BJ (cell line): ENCODE measurements at regions not wholly inside any gene's neighbourhood (a gene's known extent, or its start where the extent isn't known, plus 50 kb on each side); places are given as distances from the start of the nearest gene placed in this dataset.

Experiments used
- CTCF ChIA-PET: fragments of 350-600 bp; formaldehyde crosslinking; extraction: SDS; loops from one replicate; lab custom pipeline; 2021; ENCODE audit warnings: antibody characterized with exemption, inconsistent platforms; lab: Yijun Ruan, JAX
- POLR2A ChIA-PET: fragments of 300-600 bp; sonication (Branson Sonifier 250); formaldehyde crosslinking; extraction: SDS; loops from one replicate; lab custom pipeline; 2021; ENCODE audit warnings: antibody characterized with exemption; lab: Charles Lee
- DNase-seq: peaks from one replicate; pipeline ENCODE4 v3.0.0-alpha.2; 2011; ENCODE audit warnings: low read depth
- H3K27me3 ChIP-seq: 2 replicates; pipeline ENCODE4 v1.6.0; 2011; ENCODE audit warnings: low read length; ENCODE audit not compliant: control insufficient read depth, insufficient read depth
- H3K36me3 ChIP-seq: 2 replicates; pipeline ENCODE4 v1.5.1; 2011; ENCODE audit warnings: low read length; ENCODE audit not compliant: control insufficient read depth, insufficient read depth
- H3K4me3 ChIP-seq: 2 replicates; pipeline ENCODE4 v1.5.1; 2011; ENCODE audit warnings: low read depth, mild to moderate bottlenecking, control low read depth, low read length
- TF ChIP-seq, protein P1 (sequence below): IDR thresholded peaks from 2 replicates; pipeline ENCODE4 v1.5.1; 2011; ENCODE audit warnings: low read depth, mild to moderate bottlenecking, control low read depth, inconsistent platforms, low read length, moderate library complexity; ENCODE audit not compliant: insufficient read depth

GRCh38 chr3:117346901-117347300 lies 637.3 kb downstream of the TUSC7 start:
- Histone ChIP-seq H3K27me3 (no peaks in the 10 kb centered on the region), H3K4me3 (no peak overlapping the region), H3K36me3 (no peaks in the 10 kb centered on the region)
- no peak for DNase-seq
- POLR2A ChIA-PET: no interaction called here
- CTCF ChIA-PET: interaction anchor here (0.7 kb wide), 1 partner anchor 14 kb away, joined by 3 read pairs; no protein-coding TSS in a partner anchor
- TF ChIP-seq, protein P1, sequence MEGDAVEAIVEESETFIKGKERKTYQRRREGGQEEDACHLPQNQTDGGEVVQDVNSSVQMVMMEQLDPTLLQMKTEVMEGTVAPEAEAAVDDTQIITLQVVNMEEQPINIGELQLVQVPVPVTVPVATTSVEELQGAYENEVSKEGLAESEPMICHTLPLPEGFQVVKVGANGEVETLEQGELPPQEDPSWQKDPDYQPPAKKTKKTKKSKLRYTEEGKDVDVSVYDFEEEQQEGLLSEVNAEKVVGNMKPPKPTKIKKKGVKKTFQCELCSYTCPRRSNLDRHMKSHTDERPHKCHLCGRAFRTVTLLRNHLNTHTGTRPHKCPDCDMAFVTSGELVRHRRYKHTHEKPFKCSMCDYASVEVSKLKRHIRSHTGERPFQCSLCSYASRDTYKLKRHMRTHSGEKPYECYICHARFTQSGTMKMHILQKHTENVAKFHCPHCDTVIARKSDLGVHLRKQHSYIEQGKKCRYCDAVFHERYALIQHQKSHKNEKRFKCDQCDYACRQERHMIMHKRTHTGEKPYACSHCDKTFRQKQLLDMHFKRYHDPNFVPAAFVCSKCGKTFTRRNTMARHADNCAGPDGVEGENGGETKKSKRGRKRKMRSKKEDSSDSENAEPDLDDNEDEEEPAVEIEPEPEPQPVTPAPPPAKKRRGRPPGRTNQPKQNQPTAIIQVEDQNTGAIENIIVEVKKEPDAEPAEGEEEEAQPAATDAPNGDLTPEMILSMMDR: no peak

DNA sequence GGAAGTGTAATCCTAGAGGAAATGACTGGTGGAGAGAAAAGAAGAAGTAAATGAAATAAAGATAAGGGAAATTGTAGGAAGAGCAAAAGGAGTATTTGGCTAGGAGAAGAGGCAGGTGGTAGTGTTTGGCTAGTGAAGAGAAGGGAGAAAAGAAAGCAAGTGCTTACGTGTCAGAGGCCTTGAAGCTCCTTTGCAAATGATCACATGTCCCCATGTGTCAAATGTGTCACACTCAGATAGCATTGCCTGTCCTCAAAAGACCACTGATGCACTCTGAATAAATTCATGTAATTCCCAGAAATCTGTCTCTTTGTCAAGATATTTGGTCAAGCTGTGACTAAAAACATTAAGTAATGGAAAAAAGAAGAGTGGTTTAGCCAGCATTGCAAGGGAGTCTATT lies 639.3 kb downstream of the TUSC7 start:
- CTCF ChIA-PET: interaction anchor here (0.6 kb wide), 1 partner anchor 606 kb away, joined by 3 read pairs; no protein-coding TSS in a partner anchor
- TF ChIP-seq, protein P1: no peak
- H3K27me3 ChIP-seq: no peaks in the 10 kb centered on the region
- no peaks in the 10 kb centered on the region for H3K36me3 ChIP-seq
- POLR2A ChIA-PET: no interaction called here
- DNase-seq: no peak
- no peak overlapping the region for H3K4me3 ChIP-seq

GRCh38 chr3:117349566-117349965 lies 640.0 kb downstream of the TUSC7 start:
- H3K4me3 ChIP-seq: no peak overlapping the region
- no peak for DNase-seq
- TF ChIP-seq, protein P1: no peak
- CTCF ChIA-PET: no interaction called here
- no peaks in the 10 kb centered on the region for H3K27me3 ChIP-seq
- H3K36me3 ChIP-seq: no peaks in the 10 kb centered on the region
- POLR2A ChIA-PET: no interaction called here

GRCh38 chr3:117350371-117350770 lies 640.8 kb downstream of the TUSC7 start:
- TF ChIP-seq, protein P1: no peak
- Histone ChIP-seq H3K27me3 (no peaks in the 10 kb centered on the region), H3K36me3 (no peaks in the 10 kb centered on the region), H3K4me3 (no peak overlapping the region)
- ChIA-PET CTCF (no interaction called here), POLR2A (no interaction called here)
- no peak for DNase-seq

DNA sequence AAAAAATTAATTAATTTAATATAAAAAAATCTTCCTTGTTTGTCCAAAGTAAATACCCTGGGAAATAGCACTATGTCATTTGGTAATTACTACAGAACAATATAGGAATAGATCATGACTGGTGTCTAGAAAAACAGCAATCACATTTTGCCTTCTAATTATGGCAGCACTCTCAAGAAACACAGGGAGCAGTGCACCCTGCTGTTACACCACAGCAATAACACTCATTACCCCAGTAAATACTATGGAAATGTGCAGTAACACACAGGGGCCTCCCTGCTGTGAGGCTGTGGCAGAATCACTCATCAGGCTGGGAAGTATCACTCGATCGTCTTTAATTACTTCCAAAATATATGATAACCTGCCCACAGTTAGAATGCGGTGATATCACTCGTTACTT lies 646.0 kb downstream of the TUSC7 start:
- ChIA-PET POLR2A (no interaction called here), CTCF (interaction anchor here (0.7 kb wide), 1 partner anchor 10 kb away, joined by 3 read pairs; no protein-coding TSS in a partner anchor)
- no peaks in the 10 kb centered on the region for H3K36me3 ChIP-seq
- DNase-seq: no peak
- TF ChIP-seq, protein P1: peak; percentile 48; the same call in 1 of the 2 replicates
- no peak overlapping the region for H3K4me3 ChIP-seq
- H3K27me3 ChIP-seq: no peaks in the 10 kb centered on the region
